ENCODE measurements at regions not wholly inside any gene's neighbourhood (a gene's known extent, or its start where the extent isn't known, plus 50 kb on each side); places are given as distances from the start of the nearest gene placed in this dataset.

GRCh38 chr15:77682564-77682963 is 49.9 kb upstream of the LINGO1 start:
- Histone ChIP-seq H3K27me3 (ENCODE audit: control insufficient read depth, insufficient read depth, low read length) (no peaks in the 10 kb centered on the region), H3K4me3 (ENCODE audit: low read depth, low read length) (no peak overlapping the region), H3K36me3 (ENCODE audit: control insufficient read depth, insufficient read depth, low read length) (no peaks in the 10 kb centered on the region)
- TF ChIP-seq CTCF (IDR thresholded peaks at IDR 0.05; ENCODE audit: insufficient read depth, low read length, severe bottlenecking): no peak
- DNase-seq (ENCODE audit: low read depth) (no peak), FAIRE-seq (no peak)
